ENCODE measurements at regions not wholly inside any gene's neighbourhood (a gene's known extent, or its start where the extent isn't known, plus 50 kb on each side); places are given as distances from the start of the nearest gene placed in this dataset.
"Not testable (repeated sequence)": the region's sequence is repeated elsewhere in the genome, so short reads cannot be mapped to it uniquely, and the experiment has no call there.

- DNase-seq (ENCODE audit: low spot score), result no peak
Observed at GRCh38 chr2:22902180-22902550, 482.8 kb upstream of the KLHL29 start.

DNA sequence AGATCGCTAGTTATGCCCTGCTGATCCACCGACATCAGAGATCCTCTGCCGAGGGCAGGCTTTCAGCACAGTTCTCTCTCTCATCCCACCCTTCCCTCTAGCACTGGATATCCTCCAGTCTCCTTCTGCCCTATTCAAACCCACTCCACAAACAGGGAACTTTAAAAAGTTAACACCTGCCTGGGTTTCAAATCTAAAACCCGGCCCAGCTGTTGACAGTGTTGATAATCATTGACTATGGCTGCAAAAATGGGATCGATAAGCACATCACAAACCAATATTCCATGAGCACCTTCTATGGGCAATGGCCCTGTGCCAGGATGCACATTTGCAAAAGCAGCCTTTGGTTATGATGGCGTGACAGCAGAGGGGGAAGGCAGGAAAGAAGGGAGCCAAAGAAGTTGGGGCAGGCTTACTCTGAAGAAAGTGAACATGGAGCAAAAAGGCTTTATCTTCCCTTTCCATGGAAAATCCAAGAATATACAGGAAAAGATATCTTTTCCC, 482.3 kb upstream of the KLHL29 start:
- no peak for DNase-seq (ENCODE audit: low spot score)

- DNase-seq (ENCODE audit: low spot score), result no peak
Observed at GRCh38 chr2:22903616-22904015, 481.4 kb upstream of the KLHL29 start.

DNA sequence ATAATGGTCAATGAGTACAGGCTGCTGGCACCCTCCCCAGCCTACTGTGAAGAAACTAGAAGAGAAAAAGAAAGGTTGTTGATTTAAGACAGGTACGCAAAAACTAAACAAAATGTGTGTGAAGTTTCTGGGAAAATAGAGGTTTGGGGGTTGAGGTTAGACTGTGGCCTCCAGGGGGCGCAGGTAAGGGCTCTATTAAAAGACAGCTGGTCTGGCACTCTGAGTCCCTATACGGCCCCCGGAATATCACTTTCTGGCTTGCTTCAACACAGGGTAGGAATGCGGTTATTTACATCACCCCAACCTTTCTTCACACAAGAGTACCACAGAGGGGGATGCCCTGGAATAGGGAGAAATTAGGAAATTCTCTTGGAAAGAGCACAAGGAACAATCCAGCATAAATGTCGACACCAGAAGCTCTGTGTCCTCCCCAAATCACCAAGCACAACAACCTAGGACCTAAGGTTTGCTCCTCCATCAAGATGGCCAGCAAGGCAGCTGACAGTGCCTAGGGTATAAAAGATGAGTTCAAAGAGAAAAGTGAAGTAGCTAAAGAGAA, 480.8 kb upstream of the KLHL29 start:
- peak; percentile 25 for DNase-seq (ENCODE audit: low spot score)

DNA sequence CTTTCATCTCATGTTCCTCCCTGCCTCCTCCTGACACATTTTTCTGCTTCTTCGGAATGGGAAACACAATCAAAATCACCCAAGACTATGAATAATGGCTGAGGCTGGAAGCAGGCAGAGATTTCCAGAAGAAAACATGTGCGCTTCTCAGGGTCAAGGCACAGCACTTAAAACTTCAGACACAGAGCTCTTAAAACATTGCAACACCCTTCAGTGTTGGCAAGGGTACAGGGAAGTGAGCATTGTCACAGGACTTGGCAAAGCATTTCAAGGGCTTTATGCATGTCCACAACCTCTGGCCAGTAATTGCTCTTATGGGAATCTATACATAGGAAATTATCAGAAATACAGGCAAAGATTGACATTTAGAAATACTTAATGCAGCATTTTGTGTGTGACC, 477.6 kb upstream of the KLHL29 start:
- no peak for DNase-seq (ENCODE audit: low spot score)

DNA sequence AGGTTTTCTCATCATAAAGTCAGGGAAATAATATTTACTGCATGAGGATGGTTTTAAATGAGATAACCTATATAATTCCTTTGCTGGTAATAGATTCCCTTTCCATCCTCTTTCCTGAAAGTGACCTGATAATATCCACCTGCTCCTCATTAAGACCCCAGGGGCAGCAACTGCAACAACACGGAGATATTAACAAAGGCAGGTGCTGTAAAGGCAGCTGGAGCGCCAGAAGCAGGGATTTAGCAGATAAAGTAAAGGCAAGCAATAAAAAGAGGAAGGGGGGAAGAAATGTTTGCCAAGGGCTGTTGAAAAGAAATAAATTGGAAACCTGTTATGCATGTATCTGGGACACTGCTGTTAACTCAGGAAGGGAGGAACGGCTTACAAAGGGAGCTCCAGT, 472.6 kb upstream of the KLHL29 start:
- no peak for DNase-seq (ENCODE audit: low spot score)

DNA sequence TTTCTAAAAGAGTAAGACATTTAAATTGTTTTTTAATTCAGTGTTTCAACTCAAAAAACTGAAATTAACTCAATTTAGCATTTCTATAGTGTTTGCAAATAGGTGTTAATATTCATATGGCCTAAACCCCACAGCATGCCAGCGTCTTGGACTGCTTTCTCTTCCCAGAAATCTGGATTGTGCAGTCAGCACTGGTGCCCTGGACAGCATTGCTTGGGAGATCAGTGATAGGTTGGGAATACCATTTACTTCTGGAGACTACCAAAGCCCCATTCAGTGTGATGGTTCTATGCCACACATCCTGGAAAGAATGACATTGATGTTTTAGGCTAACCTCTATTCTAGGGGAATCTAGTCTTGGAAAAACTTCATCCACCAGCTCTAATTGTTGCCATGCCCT, 455.0 kb upstream of the KLHL29 start:
- no peak for DNase-seq (ENCODE audit: low spot score)

DNA sequence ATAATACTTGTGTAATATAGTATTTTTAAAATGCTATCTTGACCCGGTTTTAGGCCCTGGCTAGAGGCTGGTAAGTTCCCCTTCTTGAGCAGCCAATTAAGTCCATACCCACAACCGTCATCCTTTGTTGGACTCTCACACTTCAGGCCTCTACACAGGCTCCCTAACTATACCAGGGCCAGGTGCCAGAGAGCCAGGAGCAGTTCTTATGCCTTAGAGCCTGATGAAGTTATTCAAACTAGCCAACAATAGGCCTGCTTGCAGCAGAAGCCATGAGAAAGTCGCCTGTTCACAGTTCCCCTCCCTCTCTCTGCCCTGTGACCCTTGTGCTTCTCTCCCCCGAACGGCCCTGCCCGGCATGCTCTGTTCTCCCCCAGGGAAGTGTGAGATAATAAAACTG, 454.2 kb upstream of the KLHL29 start:
- DNase-seq (ENCODE audit: low spot score), result no peak

GRCh38 chr2:22932288-22932687, 452.7 kb upstream of the KLHL29 start:
- DNase-seq (ENCODE audit: low spot score), result no peak

DNA sequence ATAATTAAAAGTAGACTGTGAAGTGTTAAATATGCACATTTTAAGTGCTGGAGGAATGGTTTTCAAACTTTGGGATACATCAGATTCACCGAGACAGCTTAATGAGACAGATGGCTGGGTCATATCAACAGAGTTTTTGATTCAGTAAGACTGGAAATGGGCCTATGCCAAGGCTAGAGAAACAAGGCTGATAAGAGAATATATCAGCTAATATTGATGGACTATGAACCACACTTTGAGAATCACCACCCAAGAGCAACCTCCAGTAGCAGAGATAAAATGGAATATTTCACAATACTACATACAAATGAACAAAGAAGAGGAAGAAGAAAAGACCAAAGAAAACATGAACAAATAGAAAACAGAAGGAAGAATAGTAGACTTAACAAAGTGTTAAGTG, 450.2 kb upstream of the KLHL29 start:
- DNase-seq (ENCODE audit: low spot score), result no peak

DNA sequence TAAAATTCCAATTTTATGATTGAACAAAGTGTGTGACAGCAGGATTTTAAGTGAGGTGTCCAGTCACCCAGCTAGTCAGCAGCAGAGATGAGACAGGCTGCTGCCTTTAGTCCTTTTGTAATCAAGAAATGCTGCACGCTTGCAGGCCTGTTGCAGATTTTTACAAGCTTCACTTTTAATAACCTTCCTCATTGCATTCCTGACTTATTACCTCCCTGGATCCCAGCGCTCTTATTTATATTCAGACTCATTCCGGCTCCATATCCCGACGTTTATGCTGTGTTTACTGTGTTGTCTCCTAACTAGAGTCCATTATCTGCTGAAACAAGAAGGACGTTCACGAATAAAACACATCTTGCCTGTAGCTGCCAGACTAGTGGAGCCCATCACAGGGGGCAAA, 442.5 kb upstream of the KLHL29 start:
- DNase-seq (ENCODE audit: low spot score), result no peak

GRCh38 chr2:22944143-22944542, 440.8 kb upstream of the KLHL29 start:
- DNase-seq (ENCODE audit: low spot score), result no peak

DNA sequence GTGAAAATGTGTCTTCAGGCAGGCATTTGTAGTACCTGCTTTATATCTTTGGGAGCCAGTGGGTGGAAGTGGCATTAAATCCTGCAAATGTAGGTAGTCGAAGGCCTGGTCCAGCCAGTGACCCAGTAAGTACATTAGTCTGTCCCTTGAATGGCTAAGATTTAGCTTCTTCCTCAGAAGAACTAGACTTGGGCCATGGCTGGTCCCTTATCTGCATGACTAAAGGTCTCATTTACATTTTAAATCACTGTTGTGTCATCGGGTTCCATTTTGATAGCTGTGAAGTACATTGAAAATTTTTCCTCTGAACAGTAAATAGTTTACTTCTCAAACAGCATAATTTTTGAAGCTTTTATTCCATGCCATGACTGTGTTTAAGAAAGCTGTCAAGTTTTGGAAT, 438.4 kb upstream of the KLHL29 start:
- no peak for DNase-seq (ENCODE audit: low spot score)

- DNase-seq (ENCODE audit: low spot score), result no peak
Observed at GRCh38 chr2:22947741-22948140, 437.2 kb upstream of the KLHL29 start.

DNA sequence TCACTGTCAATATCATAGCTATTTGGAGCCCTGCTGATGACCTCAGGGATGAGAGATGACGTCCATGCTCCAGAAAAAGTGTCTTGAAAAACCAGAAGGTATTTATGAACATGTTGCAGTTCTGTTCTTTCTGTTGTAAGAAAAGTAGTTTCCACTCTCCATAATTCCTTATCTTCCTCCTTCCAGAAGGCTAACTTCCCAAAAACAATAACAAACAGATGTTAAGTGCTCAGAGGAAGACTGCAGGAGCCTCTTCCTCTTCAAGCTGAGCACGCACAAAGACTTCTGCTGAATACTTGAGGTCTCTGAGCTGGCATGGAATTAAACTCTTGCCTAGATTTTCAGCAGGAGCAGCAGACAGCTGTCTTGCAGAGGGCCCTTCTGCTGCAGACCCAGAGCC, 434.5 kb upstream of the KLHL29 start:
- DNase-seq (ENCODE audit: low spot score), result no peak

GRCh38 chr2:22952656-22953225, 432.2 kb upstream of the KLHL29 start:
- no peak for DNase-seq (ENCODE audit: low spot score)

- DNase-seq (ENCODE audit: low spot score), result no peak
Observed at GRCh38 chr2:22957446-22957845, 427.5 kb upstream of the KLHL29 start.

DNA sequence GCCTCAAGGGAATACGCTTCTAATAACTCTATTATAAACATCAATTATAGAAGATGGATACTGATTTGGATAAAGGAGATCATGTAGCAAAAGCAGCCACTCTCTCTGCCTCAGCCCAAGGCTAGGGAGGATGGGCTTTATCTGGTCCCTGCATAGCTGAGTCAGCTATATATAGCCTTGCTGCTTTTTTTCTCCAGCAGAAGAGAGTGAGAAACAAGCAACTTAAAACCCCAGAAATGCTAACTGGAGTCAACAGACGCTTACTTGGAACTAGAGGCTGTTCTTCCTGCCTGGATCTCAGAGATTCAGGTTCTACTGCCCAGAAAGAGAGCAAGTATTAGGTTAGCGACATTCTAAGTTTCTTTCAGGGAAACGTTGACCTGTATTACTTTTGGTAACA, 426.7 kb upstream of the KLHL29 start:
- no peak for DNase-seq (ENCODE audit: low spot score)

DNA sequence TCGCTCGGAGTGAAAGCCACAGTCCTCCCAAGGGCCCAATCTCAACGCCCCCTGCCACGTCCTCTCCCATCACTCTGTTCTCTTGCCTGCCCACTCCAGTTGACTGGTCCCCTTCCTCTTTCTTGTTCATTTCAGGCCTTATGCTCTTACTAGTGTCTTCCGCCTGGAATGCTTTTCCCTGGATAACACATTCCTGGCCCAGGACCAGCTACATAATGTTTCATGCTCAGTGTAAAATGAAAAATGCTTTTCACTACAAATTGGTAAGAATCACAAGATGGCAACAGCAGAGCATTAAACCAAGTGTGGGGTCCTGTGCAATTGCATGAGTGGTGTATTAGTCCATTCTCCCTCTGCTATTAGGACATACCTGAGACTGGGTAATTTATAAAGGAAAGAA, 417.2 kb upstream of the KLHL29 start:
- DNase-seq (ENCODE audit: low spot score), result no peak

DNA sequence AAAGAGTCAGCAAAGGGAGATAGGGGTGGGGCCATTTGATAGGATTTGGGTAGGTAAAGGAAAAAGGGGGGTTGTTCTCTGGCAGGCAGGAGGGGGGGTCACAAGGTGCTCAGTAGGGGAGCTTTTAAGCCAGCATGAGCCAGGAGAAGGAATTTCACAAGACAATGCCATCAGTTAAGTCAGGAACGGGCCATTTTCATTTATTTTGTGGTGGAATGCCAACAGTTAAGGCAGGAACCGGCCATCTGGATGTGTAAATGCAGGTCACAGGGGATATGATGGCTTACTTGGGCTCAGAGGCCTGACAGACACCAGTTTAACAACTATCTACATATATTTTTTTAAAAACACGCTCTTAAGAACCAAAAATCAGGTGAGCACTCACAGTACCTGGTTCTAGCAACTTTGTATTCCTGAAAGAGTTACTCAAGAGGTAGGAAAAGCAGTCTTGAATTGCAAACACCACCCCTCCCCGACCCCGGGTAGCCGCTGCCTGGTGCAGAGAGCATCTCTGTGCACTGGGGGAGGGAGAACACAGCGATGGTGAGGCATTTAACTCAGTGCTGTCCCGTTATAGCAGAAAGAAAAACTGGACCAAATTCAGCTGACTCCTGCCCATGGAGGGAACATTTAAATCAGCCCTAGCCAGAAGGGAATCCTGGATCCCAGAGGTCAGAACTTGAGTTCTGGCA, 414.5 kb upstream of the KLHL29 start:
- no peak for DNase-seq (ENCODE audit: low spot score)

DNA sequence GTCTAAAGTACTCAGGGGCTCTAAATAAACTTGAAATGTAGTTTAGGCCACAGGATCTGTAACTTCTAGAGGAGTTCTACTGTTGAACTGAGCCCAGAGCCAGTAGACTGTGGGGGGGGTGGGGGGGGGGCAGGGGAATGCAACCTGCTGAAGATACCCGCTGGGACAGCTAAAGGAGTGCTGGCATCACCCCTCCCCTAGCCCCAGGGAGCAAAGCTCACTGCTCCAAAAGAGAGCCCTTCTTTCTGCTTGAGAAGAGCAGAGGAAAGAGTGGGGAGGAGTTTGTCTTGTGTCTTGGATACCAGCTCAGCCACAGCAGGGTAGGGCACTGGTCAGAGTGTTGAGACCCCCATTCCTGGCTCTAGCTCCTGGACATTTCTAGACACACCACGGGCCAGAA, 414.0 kb upstream of the KLHL29 start:
- DNase-seq (ENCODE audit: low spot score), result no peak

DNA sequence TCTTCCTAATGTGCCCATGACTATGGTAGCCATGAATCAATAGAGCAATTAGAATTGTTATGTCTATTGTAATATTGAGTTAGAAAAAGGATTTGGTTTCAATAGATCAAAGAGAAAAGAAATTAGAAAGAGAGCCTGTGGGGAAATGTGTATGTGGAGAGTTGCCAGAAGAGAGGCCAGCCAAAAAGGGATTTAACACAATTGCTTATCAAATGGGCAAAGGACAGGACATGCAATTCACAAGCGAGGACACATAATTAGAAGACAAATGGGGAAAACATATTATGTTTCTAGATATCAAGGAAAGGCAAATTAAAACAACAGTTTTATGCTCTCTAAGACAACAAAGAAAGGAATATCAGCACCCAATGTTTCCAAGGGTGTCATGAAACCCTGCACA, 403.2 kb upstream of the KLHL29 start:
- no peak for DNase-seq (ENCODE audit: low spot score)

GRCh38 chr2:22984152-22984551, 400.8 kb upstream of the KLHL29 start:
- not testable (repeated sequence) for DNase-seq (ENCODE audit: low spot score)

- no peak for DNase-seq (ENCODE audit: low spot score)
Observed at GRCh38 chr2:22990246-22990645, 394.7 kb upstream of the KLHL29 start.

All from SW480 (cell line).